ENCODE measurements at regions not wholly inside any gene's neighbourhood (a gene's known extent, or its start where the extent isn't known, plus 50 kb on each side); places are given as distances from the start of the nearest gene placed in this dataset.

DNA sequence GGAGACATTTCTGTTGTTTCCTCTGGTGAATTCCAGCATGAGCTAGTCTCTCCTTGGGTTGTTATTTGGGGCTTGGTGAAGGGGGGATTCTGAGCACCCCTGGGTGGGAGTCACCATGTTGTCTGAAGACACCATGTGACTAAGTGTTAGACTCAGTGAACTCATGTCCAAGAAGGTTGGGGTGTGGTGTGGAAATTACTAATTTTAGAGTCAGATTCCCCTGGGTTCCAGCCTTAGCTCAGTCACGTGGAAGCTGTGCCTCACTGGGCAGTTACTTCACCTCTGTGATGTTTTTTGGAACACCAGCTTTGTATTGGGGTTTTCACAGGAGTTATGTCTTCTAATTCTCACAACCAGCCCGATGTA is 171.5 kb downstream of the RPLP1 start (continued):
- TF ChIP-seq, protein P1, sequence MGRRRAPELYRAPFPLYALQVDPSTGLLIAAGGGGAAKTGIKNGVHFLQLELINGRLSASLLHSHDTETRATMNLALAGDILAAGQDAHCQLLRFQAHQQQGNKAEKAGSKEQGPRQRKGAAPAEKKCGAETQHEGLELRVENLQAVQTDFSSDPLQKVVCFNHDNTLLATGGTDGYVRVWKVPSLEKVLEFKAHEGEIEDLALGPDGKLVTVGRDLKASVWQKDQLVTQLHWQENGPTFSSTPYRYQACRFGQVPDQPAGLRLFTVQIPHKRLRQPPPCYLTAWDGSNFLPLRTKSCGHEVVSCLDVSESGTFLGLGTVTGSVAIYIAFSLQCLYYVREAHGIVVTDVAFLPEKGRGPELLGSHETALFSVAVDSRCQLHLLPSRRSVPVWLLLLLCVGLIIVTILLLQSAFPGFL (CRISPR knock-in tag; IDR thresholded peaks at IDR 0.05; ENCODE audit: borderline replicate concordance) = no peak
- TF ChIP-seq RELA (CRISPR knock-in tag; IDR thresholded peaks at IDR 0.05; ENCODE audit: borderline replicate concordance) (no peak), ELF4 (CRISPR knock-in tag; IDR thresholded peaks at IDR 0.05; ENCODE audit: low read depth) (no peak)
- TF ChIP-seq, protein P2, sequence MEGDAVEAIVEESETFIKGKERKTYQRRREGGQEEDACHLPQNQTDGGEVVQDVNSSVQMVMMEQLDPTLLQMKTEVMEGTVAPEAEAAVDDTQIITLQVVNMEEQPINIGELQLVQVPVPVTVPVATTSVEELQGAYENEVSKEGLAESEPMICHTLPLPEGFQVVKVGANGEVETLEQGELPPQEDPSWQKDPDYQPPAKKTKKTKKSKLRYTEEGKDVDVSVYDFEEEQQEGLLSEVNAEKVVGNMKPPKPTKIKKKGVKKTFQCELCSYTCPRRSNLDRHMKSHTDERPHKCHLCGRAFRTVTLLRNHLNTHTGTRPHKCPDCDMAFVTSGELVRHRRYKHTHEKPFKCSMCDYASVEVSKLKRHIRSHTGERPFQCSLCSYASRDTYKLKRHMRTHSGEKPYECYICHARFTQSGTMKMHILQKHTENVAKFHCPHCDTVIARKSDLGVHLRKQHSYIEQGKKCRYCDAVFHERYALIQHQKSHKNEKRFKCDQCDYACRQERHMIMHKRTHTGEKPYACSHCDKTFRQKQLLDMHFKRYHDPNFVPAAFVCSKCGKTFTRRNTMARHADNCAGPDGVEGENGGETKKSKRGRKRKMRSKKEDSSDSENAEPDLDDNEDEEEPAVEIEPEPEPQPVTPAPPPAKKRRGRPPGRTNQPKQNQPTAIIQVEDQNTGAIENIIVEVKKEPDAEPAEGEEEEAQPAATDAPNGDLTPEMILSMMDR (IDR thresholded peaks at IDR 0.05) = no peak
- TF ChIP-seq, protein P3, sequence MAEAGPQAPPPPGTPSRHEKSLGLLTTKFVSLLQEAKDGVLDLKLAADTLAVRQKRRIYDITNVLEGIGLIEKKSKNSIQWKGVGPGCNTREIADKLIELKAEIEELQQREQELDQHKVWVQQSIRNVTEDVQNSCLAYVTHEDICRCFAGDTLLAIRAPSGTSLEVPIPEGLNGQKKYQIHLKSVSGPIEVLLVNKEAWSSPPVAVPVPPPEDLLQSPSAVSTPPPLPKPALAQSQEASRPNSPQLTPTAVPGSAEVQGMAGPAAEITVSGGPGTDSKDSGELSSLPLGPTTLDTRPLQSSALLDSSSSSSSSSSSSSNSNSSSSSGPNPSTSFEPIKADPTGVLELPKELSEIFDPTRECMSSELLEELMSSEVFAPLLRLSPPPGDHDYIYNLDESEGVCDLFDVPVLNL (CRISPR knock-in tag; IDR thresholded peaks at IDR 0.05; ENCODE audit: borderline replicate concordance, low read depth) = no peak

DNA sequence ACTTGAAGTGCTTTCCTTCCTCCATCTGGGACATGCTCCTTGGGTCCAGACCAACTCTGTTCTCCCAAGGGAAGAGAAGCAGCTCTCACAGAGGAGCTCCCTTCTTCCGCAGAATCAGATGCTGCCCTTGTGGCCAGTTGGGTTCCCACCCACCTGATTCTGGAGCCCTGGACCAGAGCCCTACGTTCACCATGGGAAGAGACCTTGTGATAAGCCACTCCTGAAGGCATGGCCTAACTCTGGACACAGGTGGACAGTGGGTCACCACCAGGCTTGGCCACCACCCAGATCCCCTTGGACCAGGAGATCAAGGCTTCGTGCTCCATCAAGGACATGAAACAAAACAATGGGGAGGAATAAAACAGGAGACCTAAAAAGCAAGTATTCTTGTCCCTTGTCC is 172.2 kb downstream of the RPLP1 start:
- Mint-ChIP-seq H3K9me3 (peaks cover 41% of the 10 kb centered on the region), H3K27me3 (ENCODE audit: low read depth) (peaks cover 6% of the 10 kb centered on the region), H3K27ac (no peak overlapping the region), H3K4me3 (no peak overlapping the region), H3K4me1 (no peaks in the 10 kb centered on the region), H3K36me3 (peaks cover 20% of the 10 kb centered on the region)
- ATAC-seq (no peak), DNase-seq (ENCODE audit: low spot score) (no peak)
- TF ChIP-seq ZNF396 (CRISPR knock-in tag; IDR thresholded peaks at IDR 0.05; ENCODE audit: borderline replicate concordance) (no peak), CREM (CRISPR knock-in tag; IDR thresholded peaks at IDR 0.05) (no peak), SP1 (CRISPR knock-in tag; conservative IDR thresholded peaks at IDR 0.05) (no peak), FOXP1 (CRISPR knock-in tag; IDR thresholded peaks at IDR 0.05; ENCODE audit: borderline replicate concordance) (no peak), ZNF263 (CRISPR knock-in tag; IDR thresholded peaks at IDR 0.05; ENCODE audit: low read depth) (no peak), NR3C1 (CRISPR knock-in tag; conservative IDR thresholded peaks at IDR 0.05; ENCODE audit: low read depth) (no peak), NFATC4 (CRISPR knock-in tag; IDR thresholded peaks at IDR 0.05) (no peak), CREB1 (CRISPR knock-in tag; IDR thresholded peaks at IDR 0.05) (no peak), ETV6 (CRISPR knock-in tag; IDR thresholded peaks at IDR 0.05) (no peak), FOXJ3 (CRISPR knock-in tag; IDR thresholded peaks at IDR 0.05; ENCODE audit: borderline replicate concordance) (no peak)
- TF ChIP-seq, protein P4, sequence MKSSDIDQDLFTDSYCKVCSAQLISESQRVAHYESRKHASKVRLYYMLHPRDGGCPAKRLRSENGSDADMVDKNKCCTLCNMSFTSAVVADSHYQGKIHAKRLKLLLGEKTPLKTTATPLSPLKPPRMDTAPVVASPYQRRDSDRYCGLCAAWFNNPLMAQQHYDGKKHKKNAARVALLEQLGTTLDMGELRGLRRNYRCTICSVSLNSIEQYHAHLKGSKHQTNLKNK (CRISPR knock-in tag; IDR thresholded peaks at IDR 0.05) = no peak
- TF ChIP-seq, protein P2 (IDR thresholded peaks at IDR 0.05) = no peak
- TF ChIP-seq, protein P5, sequence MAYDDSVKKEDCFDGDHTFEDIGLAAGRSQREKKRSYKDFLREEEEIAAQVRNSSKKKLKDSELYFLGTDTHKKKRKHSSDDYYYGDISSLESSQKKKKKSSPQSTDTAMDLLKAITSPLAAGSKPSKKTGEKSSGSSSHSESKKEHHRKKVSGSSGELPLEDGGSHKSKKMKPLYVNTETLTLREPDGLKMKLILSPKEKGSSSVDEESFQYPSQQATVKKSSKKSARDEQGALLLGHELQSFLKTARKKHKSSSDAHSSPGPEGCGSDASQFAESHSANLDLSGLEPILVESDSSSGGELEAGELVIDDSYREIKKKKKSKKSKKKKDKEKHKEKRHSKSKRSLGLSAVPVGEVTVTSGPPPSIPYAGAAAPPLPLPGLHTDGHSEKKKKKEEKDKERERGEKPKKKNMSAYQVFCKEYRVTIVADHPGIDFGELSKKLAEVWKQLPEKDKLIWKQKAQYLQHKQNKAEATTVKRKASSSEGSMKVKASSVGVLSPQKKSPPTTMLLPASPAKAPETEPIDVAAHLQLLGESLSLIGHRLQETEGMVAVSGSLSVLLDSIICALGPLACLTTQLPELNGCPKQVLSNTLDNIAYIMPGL (CRISPR knock-in tag; IDR thresholded peaks at IDR 0.05) = no peak
- TF ChIP-seq, protein P6, sequence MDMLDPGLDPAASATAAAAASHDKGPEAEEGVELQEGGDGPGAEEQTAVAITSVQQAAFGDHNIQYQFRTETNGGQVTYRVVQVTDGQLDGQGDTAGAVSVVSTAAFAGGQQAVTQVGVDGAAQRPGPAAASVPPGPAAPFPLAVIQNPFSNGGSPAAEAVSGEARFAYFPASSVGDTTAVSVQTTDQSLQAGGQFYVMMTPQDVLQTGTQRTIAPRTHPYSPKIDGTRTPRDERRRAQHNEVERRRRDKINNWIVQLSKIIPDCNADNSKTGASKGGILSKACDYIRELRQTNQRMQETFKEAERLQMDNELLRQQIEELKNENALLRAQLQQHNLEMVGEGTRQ (CRISPR knock-in tag; IDR thresholded peaks at IDR 0.05) = no peak
- TF ChIP-seq, protein P7, sequence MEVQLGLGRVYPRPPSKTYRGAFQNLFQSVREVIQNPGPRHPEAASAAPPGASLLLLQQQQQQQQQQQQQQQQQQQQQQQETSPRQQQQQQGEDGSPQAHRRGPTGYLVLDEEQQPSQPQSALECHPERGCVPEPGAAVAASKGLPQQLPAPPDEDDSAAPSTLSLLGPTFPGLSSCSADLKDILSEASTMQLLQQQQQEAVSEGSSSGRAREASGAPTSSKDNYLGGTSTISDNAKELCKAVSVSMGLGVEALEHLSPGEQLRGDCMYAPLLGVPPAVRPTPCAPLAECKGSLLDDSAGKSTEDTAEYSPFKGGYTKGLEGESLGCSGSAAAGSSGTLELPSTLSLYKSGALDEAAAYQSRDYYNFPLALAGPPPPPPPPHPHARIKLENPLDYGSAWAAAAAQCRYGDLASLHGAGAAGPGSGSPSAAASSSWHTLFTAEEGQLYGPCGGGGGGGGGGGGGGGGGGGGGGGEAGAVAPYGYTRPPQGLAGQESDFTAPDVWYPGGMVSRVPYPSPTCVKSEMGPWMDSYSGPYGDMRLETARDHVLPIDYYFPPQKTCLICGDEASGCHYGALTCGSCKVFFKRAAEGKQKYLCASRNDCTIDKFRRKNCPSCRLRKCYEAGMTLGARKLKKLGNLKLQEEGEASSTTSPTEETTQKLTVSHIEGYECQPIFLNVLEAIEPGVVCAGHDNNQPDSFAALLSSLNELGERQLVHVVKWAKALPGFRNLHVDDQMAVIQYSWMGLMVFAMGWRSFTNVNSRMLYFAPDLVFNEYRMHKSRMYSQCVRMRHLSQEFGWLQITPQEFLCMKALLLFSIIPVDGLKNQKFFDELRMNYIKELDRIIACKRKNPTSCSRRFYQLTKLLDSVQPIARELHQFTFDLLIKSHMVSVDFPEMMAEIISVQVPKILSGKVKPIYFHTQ (CRISPR knock-in tag; IDR thresholded peaks at IDR 0.05) = no peak
- ChIA-PET CTCF (interaction anchor here (0.9 kb wide), 1 partner anchor 131 kb away, joined by 5 read pairs; no protein-coding TSS in a partner anchor), POLR2A (no interaction called here)

All from WTC11 (cell line).